ENCODE measurements at regions not wholly inside any gene's neighbourhood (a gene's known extent, or its start where the extent isn't known, plus 50 kb on each side); places are given as distances from the start of the nearest gene placed in this dataset.

DNA sequence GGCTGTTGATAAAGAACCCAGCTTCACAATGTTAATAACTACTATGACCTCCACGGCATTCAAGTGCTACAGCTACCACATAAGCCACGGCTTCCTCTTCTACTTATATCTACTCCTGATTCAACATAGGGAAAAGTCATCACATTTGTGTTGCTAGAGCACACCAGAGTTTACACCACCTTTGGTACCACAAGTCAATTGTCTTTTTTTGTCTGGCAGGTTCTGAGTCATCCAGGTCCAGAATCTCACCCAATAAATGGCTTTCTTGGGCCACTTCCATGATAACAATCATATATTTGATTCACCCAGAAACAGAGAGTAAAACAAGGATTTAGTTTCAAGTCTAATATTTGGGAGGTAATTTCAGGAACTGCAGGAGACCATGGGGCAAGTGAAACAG, 480.2 kb downstream of the TMX3 start:
- TF ChIP-seq, protein P1, sequence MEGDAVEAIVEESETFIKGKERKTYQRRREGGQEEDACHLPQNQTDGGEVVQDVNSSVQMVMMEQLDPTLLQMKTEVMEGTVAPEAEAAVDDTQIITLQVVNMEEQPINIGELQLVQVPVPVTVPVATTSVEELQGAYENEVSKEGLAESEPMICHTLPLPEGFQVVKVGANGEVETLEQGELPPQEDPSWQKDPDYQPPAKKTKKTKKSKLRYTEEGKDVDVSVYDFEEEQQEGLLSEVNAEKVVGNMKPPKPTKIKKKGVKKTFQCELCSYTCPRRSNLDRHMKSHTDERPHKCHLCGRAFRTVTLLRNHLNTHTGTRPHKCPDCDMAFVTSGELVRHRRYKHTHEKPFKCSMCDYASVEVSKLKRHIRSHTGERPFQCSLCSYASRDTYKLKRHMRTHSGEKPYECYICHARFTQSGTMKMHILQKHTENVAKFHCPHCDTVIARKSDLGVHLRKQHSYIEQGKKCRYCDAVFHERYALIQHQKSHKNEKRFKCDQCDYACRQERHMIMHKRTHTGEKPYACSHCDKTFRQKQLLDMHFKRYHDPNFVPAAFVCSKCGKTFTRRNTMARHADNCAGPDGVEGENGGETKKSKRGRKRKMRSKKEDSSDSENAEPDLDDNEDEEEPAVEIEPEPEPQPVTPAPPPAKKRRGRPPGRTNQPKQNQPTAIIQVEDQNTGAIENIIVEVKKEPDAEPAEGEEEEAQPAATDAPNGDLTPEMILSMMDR (IDR thresholded peaks at IDR 0.05; ENCODE audit: poor library complexity) = no peak
- TF ChIP-seq EZH2phosphoT487 (IDR thresholded peaks at IDR 0.05; ENCODE audit: low read depth, severe bottlenecking, unreplicated experiment) = no peak

Measured in hepatocyte (in vitro differentiated cells).